ENCODE measurements at regions not wholly inside any gene's neighbourhood (a gene's known extent, or its start where the extent isn't known, plus 50 kb on each side); places are given as distances from the start of the nearest gene placed in this dataset.
A peak's percentile ranks its signal among the peaks of the same experiment; 100 is the strongest.

DNA sequence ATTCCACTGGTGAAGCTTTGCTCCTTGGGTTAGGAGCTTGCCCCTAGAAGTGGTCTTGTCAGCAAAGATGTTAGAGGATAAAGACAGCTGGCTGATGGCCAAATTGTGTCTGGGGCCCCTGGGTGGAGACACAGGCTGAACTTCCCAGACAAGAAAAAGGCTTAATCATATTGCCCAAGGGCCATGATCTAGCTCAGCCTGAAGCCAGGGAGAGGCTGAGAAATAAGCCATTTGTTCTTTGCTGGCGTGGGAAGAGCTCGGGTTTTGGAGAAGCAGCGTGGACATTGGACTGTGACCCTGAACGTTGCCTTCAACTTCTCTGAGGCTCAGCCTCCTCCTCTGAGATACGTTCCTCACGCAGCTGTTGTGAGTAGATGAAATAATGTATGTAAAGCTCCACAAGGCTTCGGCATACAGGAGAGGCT is 153.0 kb downstream of the ZFP36L2 start:
- TF ChIP-seq, protein P1, sequence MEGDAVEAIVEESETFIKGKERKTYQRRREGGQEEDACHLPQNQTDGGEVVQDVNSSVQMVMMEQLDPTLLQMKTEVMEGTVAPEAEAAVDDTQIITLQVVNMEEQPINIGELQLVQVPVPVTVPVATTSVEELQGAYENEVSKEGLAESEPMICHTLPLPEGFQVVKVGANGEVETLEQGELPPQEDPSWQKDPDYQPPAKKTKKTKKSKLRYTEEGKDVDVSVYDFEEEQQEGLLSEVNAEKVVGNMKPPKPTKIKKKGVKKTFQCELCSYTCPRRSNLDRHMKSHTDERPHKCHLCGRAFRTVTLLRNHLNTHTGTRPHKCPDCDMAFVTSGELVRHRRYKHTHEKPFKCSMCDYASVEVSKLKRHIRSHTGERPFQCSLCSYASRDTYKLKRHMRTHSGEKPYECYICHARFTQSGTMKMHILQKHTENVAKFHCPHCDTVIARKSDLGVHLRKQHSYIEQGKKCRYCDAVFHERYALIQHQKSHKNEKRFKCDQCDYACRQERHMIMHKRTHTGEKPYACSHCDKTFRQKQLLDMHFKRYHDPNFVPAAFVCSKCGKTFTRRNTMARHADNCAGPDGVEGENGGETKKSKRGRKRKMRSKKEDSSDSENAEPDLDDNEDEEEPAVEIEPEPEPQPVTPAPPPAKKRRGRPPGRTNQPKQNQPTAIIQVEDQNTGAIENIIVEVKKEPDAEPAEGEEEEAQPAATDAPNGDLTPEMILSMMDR (IDR thresholded peaks at IDR 0.05; ENCODE audit: insufficient read depth, low read length) = no peak
- peak; percentile 93 for DNase-seq (ENCODE audit: low read depth)
- H3K4me3 ChIP-seq (ENCODE audit: low read depth, low read length) = peak overlapping the region; percentile 41

DNA sequence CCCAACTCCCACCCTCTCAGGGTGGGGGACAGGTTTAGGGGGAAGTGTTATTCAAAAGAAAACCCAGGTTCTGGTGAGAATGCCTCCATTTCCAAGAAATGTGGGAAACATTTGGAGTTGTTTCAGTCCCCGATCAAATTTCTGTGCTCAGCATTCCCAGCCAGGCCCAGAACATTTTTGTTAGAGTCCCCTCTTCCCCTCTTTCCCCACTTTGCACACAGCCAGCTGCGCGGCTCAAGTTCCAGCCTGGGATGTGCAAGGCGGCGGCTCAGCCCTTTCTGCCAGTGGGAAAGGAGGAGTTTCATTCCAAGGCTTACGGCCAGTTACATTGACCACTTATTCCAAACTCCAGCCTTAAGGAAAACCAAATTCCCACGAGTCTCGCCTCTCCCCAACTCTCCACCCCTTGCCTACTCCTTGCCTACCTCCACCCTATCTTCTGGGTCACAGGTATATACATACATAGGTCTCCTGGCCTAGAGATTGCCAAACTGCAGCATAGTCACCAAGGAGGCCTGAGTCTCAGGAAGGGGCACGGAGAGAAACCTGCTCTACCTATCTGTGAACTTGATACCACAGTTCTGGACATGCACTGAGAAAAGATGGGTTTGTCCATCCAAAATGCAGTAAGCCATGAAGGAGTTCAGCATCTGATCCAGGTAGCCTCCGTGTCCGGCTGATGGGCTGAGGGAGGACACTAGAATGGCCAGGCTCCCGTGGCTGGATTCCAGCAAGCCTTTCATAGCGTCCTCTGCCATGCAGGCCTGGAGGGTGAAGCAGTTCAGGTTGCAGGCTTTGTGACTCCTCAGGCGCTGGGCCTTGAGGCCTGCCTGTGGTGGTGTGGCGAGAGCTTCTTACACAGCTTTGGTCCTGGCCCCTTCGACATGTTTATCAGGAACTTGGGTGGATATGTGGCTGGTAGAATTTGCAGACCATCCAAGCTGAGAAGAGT is 154.5 kb downstream of the ZFP36L2 start:
- TF ChIP-seq, protein P1 (IDR thresholded peaks at IDR 0.05; ENCODE audit: insufficient read depth, low read length) = no peak
- H3K4me3 ChIP-seq (ENCODE audit: low read depth, low read length) = no peak overlapping the region
- peak; percentile 74 for DNase-seq (ENCODE audit: low read depth)

GRCh38 chr2:43070676-43071502 is 155.5 kb downstream of the ZFP36L2 start:
- TF ChIP-seq, protein P1 (IDR thresholded peaks at IDR 0.05; ENCODE audit: insufficient read depth, low read length) = no peak
- DNase-seq (ENCODE audit: low read depth) = no peak
- H3K4me3 ChIP-seq (ENCODE audit: low read depth, low read length) = no peak overlapping the region

DNA sequence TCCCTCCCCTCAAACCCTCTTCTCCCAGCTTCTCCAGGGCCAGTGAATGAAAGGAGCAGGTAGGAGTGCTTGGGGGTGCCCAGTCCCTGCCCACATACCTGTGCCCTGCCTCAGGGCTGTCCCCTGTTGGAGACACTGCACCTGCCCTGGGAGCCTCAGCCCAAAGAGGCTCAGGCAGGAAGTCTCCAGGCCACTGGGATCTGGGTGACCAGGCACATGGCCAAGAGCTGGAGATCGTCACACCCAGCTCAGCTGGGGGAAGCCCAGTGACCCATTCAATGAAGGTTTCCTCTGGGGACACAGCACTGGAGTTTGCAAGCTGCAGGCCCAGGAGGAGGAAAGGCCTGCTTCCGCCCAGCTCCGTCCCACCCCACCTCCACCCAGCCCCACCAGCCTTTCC is 156.4 kb downstream of the ZFP36L2 start:
- TF ChIP-seq, protein P1 (IDR thresholded peaks at IDR 0.05; ENCODE audit: insufficient read depth, low read length) = no peak
- no peak for DNase-seq (ENCODE audit: low read depth)
- H3K4me3 ChIP-seq (ENCODE audit: low read depth, low read length) = no peak overlapping the region

GRCh38 chr2:43068631-43069517 is 157.5 kb downstream of the ZFP36L2 start:
- TF ChIP-seq, protein P1 (IDR thresholded peaks at IDR 0.05; ENCODE audit: insufficient read depth, low read length) = no peak
- DNase-seq (ENCODE audit: low read depth) = no peak
- no peak overlapping the region for H3K4me3 ChIP-seq (ENCODE audit: low read depth, low read length)

- H3K4me3 ChIP-seq (ENCODE audit: low read depth, low read length) = no peak overlapping the region
- DNase-seq (ENCODE audit: low read depth) = no peak
- TF ChIP-seq, protein P1 (IDR thresholded peaks at IDR 0.05; ENCODE audit: insufficient read depth, low read length) = no peak
Observed at GRCh38 chr2:43068041-43068533, 158.3 kb downstream of the ZFP36L2 start.

All from fibroblast of the aortic adventitia (primary cell).